Pancreas (tissue), 10 donors: ENCODE measurements at regions not wholly inside any gene's neighbourhood (a gene's known extent, or its start where the extent isn't known, plus 50 kb on each side); places are given as distances from the start of the nearest gene placed in this dataset.
A peak's percentile ranks its signal among the peaks of the same experiment; 100 is the strongest.

Experiments used
- ATAC-seq, 4 donors: fragments of 200-7000 bp; cut with Tn5 transposase; one replicate each; pipeline versions ENCODE4 v1.8.0 to v1.9.1; 2020; ENCODE audit warnings: mild to moderate bottlenecking in 4 of 4, moderate library complexity in 4 of 4
- DNase-seq, 6 donors: peaks; one replicate each; pipeline ENCODE4 v3.0.0-alpha.2; 2020
- FAIRE-seq: peaks from 2 replicates; lab custom pipeline; 2012; peaks lifted over from hg19 to GRCh38; lab: Jason Lieb, UNC
- H3K27ac ChIP-seq, 4 donors: fragments of 200-600 bp; sonication (generic); 1 replicate in 3 of 4; 2 replicates in 1 of 4; pipeline versions ENCODE4 v1.5.0 to v1.8.0; 2020
- H3K27me3 ChIP-seq, 4 donors: fragments of 200-600 bp; one replicate each; pipeline ENCODE4 v1.8.0; 2021
- H3K36me3 ChIP-seq, 3 donors: fragments of 200-600 bp; sonication (generic) in 1 of 3; one replicate each; pipeline versions ENCODE4 v1.5.0 to v1.8.0; 2020 to 2021
- H3K4me1 ChIP-seq, 3 donors: fragments of 200-600 bp; one replicate each; pipeline ENCODE4 v1.8.0; 2021
- H3K4me3 ChIP-seq, 4 donors: fragments of 200-600 bp; sonication (generic) in 2 of 4; one replicate each; pipeline versions ENCODE4 v1.5.0 to v1.8.0; 2020 to 2021
- H3K9me3 ChIP-seq, 4 donors: fragments of 200-600 bp; one replicate each; pipeline ENCODE4 v1.8.0; 2021
- CTCF ChIP-seq, 4 donors: fragments of 200-600 bp; sonication (generic) in 3 of 4; IDR thresholded peaks; one replicate each; pipeline versions ENCODE4 v1.5.0 to v1.8.0; 2021; ENCODE audit warnings: antibody characterized with exemption in 4 of 4
- WGBS, 2 donors: extraction: QIAGEN DNeasy Blood & Tissue Kit; methylation state at CpG; one replicate each; pipeline ENCODE4 v1.1.7; 2013; 5-methylcytosine and 5-hydroxymethylcytosine counted together
- intact Hi-C, 3 donors: fragments of 100-400 bp; cut with DNase I; formaldehyde crosslinking; loops; one replicate each; pipeline versions ENCODE4 v1.11.1 to v1.14.2; 2022
- donor health status: healthy with polysubstance abuse.
- donor health status: DM: no; HTN: no; CAD: no; lungs with moderate emphysema.
- donor health status: DM: no; HTN: no; CAD: no.
- donor health status: control.
- donor health status: control.
- donor health status: Bipolar disorder and iron deficiency.
- donor health status: DM: yes; HTN: yes; CAD: no.
- donor health status: DM: no; HTN: no; CAD: no.
- donor health status: DM: no; HTN: no; CAD: no.
- donor health status: DM: yes; HTN: yes; CAD: no.

- DNase-seq = no peak
- 54 to 68% methylated on average over 12 of the region's 12 CpGs for WGBS, 2 donors
- H3K4me1 ChIP-seq = no peaks in the 10 kb centered on the region
- no peak for FAIRE-seq
- no peak for ATAC-seq
- intact Hi-C loops = no loop called here
- H3K36me3 ChIP-seq = no peaks in the 10 kb centered on the region
- no peaks in the 10 kb centered on the region for H3K9me3 ChIP-seq
- H3K4me3 ChIP-seq = no peak overlapping the region
- H3K27me3 ChIP-seq = no peaks in the 10 kb centered on the region
- no peak for TF ChIP-seq CTCF (IDR thresholded peaks at IDR 0.05)
- H3K27ac ChIP-seq = no peak overlapping the region
Observed at GRCh38 chr20:46801003-46801702, 91.7 kb downstream of the SLC2A10 start.

- Histone ChIP-seq H3K4me1 (no peaks in the 10 kb centered on the region), H3K27ac (no peak overlapping the region), H3K36me3 (no peaks in the 10 kb centered on the region), H3K4me3 (no peak overlapping the region), H3K27me3 (no peaks in the 10 kb centered on the region), H3K9me3 (no peaks in the 10 kb centered on the region)
- WGBS, 2 donors = 64 to 81% methylated on average over 5 of the region's 5 CpGs
- intact Hi-C loops = no loop called here
- no peak for FAIRE-seq
- no peak for DNase-seq
- TF ChIP-seq CTCF (IDR thresholded peaks at IDR 0.05) = no peak
- ATAC-seq = no peak
Observed at GRCh38 chr20:46802722-46803121, 91.9 kb upstream of the EYA2 start.

- FAIRE-seq (no peak), ATAC-seq (peak in 2 of 4 donors; percentile 22 to 35), DNase-seq (no peak)
- Histone ChIP-seq H3K27me3 (no peaks in the 10 kb centered on the region), H3K9me3 (no peaks in the 10 kb centered on the region), H3K4me3 (no peak overlapping the region), H3K4me1 (no peaks in the 10 kb centered on the region), H3K27ac (no peak overlapping the region), H3K36me3 (no peaks in the 10 kb centered on the region)
- no peak for TF ChIP-seq CTCF (IDR thresholded peaks at IDR 0.05)
- WGBS, 2 donors = 78 to 79% methylated on average over 12 of the region's 12 CpGs
- intact Hi-C loops = no loop called here
Observed at GRCh38 chr20:46803123-46804020, 91.3 kb upstream of the EYA2 start.

GRCh38 chr20:46804126-46804525 lies 90.5 kb upstream of the EYA2 start:
- no peak for ATAC-seq
- H3K36me3 ChIP-seq = no peaks in the 10 kb centered on the region
- no peaks in the 10 kb centered on the region for H3K27me3 ChIP-seq
- DNase-seq = no peak
- no peak overlapping the region for H3K27ac ChIP-seq
- H3K4me3 ChIP-seq = no peak overlapping the region
- WGBS, 2 donors = 85 to 89% methylated on average over 3 of the region's 3 CpGs
- H3K9me3 ChIP-seq = no peaks in the 10 kb centered on the region
- intact Hi-C loops = no loop called here
- FAIRE-seq = no peak
- TF ChIP-seq CTCF (IDR thresholded peaks at IDR 0.05) = no peak
- peaks cover 0 to 7% (median 6%) of the 10 kb centered on the region in 3 donors for H3K4me1 ChIP-seq
